H4 (cell line): ENCODE measurements at regions not wholly inside any gene's neighbourhood (a gene's known extent, or its start where the extent isn't known, plus 50 kb on each side); places are given as distances from the start of the nearest gene placed in this dataset.

Source experiments
- DNase-seq: peaks from one replicate; pipeline ENCODE4 v3.0.0-alpha.2; 2015; ENCODE audit warnings: low spot score

DNA sequence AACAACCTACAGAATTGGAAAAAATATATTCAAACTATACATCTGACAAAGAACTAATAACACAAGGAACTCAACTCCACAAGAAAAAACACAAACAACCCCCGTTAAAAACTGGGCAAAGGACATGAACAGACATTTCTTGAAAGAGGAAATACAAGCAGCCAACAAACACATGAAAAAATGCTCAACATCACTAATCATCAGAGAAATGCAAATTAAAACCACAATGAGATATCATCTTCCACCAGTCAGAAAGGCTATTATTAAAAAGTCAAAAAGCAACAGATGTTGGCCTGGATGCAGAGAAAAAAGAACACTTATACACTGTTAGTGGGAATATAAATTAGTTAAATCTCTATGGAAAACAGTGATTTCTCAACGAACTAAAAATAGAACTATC, 82.6 kb upstream of the CCDC91 start:
- no peak for DNase-seq

- no peak for DNase-seq
Observed at GRCh38 chr12:28108599-28108998, 81.7 kb upstream of the CCDC91 start.

DNA sequence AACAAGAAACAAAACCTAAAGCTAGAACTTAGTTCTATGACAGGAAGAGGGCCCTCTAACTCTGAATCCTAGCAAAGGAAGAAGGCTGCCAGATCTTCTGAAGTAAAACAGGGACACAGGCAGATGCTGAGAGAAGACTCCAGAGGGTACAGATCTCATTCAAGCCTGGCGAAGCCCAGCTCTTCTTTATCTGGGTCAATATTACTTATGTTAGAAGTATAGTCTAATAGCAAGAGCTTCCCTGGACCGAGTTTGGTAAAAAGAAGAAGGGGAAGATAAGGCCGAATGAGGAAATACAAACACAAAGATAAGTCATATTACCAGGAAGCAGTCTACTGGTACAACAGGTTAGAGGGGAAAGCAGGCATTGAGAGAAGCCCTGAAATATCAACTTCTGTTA, 79.9 kb upstream of the CCDC91 start:
- no peak for DNase-seq

DNA sequence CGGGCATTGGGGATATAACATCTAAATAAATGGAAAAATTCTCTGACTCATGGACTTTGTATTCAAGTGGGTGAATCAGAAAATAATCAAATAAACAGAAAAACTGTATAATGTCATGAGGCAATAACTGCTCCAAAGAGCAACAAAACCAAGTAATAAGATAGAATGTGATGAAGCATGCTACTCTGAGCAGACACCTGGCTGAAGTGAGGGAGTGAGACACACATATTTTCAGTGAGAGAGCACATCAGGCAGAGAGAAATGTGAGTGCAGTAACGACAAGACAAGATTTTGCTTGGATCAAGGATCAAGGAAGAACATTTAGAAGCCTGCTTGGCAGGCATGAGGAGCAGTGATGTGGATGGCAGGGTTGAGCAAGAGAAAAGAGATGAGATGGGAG, 75.8 kb upstream of the CCDC91 start:
- peak; percentile 8 for DNase-seq

GRCh38 chr12:28121433-28121832, 68.8 kb upstream of the CCDC91 start:
- no peak for DNase-seq

GRCh38 chr12:28121899-28122655, 68.2 kb upstream of the CCDC91 start:
- no peak for DNase-seq

- DNase-seq, result no peak
Observed at GRCh38 chr12:28122756-28123155, 67.5 kb upstream of the CCDC91 start.

- DNase-seq, result no peak
Observed at GRCh38 chr12:28127455-28127854, 62.8 kb upstream of the CCDC91 start.

DNA sequence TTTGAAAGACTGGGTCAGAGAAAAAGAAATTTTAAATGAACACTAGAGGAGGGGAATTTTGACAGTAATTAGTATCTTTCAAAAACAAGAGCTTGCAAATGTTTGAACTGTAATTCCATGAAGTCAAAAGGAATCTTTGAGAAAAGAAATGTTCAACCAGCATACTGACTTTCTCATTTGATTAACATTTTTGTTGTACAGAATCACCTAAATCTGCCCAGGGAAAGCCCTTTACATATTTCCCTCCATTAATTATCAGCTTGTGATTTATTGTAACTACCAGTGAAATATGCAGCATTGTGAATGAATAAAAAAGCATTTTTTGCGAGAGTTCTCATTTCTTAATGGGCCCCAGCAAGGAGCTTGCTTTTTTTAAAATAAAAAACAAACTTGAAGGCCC, 61.2 kb upstream of the CCDC91 start:
- no peak for DNase-seq

- DNase-seq, result no peak
Observed at GRCh38 chr12:28130234-28130624, 60.0 kb upstream of the CCDC91 start.

GRCh38 chr12:28130625-28131598, 59.3 kb upstream of the CCDC91 start:
- peak; percentile 94 for DNase-seq

DNA sequence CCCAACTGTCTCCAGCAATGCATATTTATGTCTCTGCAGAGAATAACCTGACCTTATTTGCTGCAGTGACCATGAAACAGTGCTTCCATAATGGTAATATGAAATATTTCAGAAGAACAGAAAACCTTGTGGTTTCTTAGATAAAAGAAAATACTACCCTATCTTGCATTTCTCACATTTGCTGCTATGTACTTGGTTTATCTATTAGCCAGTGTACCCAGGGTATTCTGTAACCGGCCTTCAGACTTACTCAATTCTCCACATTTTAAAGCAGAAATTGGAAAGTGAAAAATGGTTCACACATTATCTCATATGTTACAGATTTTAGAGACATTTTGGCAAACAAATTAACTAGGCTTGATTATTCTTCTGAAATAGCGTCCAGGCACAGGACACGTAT, 57.9 kb upstream of the CCDC91 start:
- DNase-seq, result no peak

- no peak for DNase-seq
Observed at GRCh38 chr12:28135801-28136439, 54.3 kb upstream of the CCDC91 start.

- no peak for DNase-seq
Observed at GRCh38 chr12:28137414-28137813, 52.8 kb upstream of the CCDC91 start.

DNA sequence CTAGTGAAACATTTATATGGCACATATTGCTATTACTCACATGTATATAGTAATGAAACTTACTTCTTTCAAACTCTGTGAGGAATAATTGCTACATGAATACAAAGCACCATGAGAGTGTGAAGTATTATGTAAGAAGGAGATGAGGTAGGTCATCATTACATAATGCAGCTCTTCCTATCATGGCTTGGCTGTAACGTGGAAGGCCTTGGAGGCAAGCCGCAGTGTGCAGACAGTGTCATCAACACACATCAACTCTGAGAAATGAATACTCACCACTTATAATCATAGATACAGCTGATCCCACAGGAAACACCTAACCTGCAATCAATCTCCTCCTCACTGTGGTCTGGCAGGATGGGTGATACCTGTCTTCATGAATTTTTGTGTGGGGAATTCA, 49.9 kb upstream of the CCDC91 start:
- no peak for DNase-seq
